HG02970 (cell line): ENCODE measurements at regions not wholly inside any gene's neighbourhood (a gene's known extent, or its start where the extent isn't known, plus 50 kb on each side); places are given as distances from the start of the nearest gene placed in this dataset.
"Not testable (repeated sequence)": the region's sequence is repeated elsewhere in the genome, so short reads cannot be mapped to it uniquely, and the experiment has no call there.

Experiments
- ATAC-seq: cut with Tn5 transposase; IDR thresholded peaks from one replicate; pipeline ENCODE4 v1.9.1; 2021; ENCODE audit warnings: mild to moderate bottlenecking, moderate library complexity, moderate number of reproducible peaks; ENCODE audit not compliant: unreplicated experiment, low FRiP score

GRCh38 chrX:151042842-151043241 is 59.7 kb downstream of the HMGB3 start:
- no peak for ATAC-seq

DNA sequence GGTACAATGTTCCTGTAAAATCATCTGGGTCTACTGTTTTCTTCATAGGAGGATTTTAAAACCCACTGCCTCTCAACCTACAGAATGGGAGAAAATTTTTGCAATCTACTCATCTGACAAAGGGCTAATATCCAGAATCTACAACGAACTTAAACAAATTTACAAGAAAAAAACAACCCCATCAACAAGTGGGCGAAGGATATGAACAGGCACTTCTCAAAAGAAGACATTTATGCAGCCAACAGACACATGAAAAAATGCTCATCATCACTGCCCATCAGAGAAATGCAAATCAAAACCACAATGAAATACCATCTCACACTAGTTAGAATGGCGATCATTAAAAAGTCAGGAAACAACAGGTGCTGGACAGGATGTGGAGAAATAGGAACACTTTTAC is 83.2 kb downstream of the HMGB3 start:
- not testable (repeated sequence) for ATAC-seq

GRCh38 chrX:151073767-151074166 is 90.6 kb downstream of the HMGB3 start:
- ATAC-seq, result no peak

DNA sequence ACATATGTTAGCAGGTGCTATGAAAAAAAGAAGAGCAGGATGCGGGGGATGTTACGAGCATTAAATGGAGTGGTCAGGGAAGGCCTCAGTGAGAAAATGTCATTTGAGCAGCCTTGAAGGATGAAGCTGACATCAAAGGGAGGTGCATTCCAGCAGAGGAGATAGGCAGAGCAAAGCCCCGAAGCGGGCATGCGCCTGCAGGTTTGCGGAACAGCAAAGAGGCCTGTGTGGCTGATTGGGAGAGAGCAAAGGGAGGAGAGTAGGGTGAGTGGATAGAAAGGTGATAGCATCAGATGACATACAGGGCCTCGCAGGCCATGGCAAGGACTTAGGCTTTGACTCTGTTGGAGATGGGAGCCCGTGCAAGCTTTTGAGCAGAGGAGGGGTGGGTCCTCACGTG is 95.4 kb upstream of the GPR50 start:
- ATAC-seq, result no peak

GRCh38 chrX:151082077-151082948 is 94.1 kb upstream of the GPR50 start:
- peak; percentile 74 for ATAC-seq

DNA sequence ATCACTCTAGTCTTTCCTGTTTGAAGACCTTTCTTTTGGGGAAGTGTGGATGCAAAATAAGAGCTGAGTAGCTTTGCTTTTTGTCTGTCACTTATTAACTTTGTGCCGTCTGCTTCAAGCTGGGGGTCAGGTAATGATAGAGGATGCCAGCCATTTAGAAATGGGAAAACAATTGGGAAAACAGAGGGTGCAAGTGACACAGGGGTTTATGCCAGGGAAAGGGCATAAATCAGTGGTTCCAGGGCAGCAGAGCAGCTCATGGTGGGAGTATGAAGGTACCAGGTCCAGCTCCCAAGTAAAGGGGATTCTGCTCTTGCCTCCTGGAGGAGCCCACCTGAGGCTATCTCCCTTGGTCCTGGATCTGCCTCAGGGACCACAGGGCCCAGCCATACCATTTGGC is 91.9 kb upstream of the GPR50 start:
- no peak for ATAC-seq

GRCh38 chrX:151085207-151085606 is 91.2 kb upstream of the GPR50 start:
- ATAC-seq, result no peak

DNA sequence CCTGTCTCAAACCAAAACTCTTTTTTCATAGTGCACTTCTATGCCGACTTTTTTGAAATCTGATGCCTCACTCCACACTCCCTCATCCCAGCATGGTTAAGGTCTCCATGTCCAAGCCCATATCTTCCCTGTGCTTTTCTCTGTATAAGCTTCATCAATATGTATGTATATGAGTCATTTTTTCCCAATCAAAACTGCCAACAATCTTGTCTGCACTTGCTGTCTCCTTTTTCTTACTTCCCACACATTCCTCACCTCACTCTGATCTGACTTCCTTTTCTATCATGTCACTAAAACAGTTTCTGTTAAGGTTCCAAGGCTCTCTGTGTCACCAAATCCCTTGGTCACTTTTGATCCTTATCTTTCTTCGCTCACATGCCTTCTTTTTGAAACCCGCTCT is 88.2 kb upstream of the GPR50 start:
- no peak for ATAC-seq

GRCh38 chrX:151099001-151099400 is 77.4 kb upstream of the GPR50 start:
- no peak for ATAC-seq

DNA sequence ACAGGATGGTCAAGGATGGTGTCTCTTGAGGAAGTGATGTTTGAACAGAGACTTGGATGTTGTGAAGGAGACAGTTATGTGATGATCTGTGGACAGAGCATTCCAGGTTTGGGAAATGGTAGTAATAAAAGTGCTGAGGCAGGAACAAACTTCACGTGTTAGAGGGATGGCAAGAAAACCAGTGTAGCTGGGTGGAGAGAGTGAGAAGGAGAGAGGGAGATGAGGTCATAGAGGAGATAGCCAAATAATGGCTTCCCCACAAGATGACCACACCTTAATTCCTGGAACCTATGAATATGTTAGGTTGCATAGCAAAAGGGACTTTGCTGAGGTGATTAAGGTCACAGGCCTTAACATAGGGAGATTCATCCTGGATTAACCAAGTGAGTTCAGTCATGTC is 75.6 kb upstream of the GPR50 start:
- ATAC-seq, result no peak

- not testable (repeated sequence) for ATAC-seq
Observed at GRCh38 chrX:151113200-151113599, 63.2 kb upstream of the GPR50 start.
